ENCODE measurements at regions not wholly inside any gene's neighbourhood (a gene's known extent, or its start where the extent isn't known, plus 50 kb on each side); places are given as distances from the start of the nearest gene placed in this dataset.

GRCh38 chr3:21357241-21357640 is 393.8 kb downstream of the ZNF385D start:
- no peak for DNase-seq

DNA sequence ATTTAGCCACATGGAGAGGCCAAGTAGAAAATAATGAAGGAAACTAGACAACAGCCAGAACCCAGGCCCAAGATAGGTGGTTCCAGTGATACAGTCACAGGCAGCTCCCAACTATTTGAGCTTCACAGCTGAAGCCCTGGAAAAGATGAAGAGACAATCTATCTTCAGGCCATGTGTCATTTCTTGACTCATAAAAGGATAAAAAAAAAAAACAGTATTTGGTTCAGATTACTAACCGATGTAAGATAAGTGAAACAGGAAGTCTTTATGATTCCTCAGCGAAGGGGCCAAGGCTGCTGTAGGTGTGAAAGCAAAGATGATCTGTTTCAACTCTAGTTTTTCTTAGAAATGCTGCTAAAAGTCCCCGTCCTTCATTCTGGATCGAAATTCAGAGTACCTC is 394.6 kb downstream of the ZNF385D start:
- no peak for DNase-seq

GRCh38 chr3:21345382-21345976 is 405.5 kb downstream of the ZNF385D start:
- no peak for DNase-seq

DNA sequence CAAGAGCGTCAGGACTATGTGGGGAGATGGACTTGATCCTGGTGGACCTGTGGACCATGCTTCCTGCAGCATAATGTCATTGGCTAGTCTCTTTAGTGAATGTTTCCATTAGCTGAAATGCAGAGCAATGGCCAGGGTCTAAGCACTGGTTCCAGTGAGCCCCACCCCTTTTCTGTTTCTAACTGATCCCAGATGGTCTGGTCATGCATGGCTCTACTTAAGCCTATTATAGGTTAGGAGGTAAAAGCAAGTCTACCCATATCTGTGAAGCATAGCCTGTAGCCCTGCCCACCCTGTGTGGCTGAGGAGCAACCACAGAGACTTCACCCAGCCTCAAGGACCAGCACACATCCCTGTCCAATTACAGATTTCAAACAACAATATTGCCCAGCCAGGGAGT is 419.2 kb downstream of the ZNF385D start:
- DNase-seq, result no peak

GRCh38 chr3:21331321-21331720 is 419.7 kb downstream of the ZNF385D start:
- DNase-seq, result no peak

DNA sequence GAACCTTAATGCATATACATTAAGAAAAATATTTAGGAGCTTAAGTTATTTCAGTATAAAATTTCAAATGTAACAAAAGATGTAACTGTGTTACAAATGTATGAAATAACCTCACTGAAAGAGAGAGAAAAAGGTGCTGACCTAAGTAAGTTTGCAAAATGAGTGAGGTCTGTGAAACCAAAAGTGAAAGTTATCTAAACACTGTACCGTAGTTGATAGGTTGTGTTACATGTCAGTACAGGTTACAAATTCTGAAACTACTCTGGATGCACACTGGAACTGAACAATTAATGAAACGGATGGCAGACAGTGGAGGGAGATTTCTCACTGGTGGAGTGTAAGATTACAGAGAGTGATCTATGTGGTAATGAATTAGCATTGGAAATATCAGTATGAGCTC is 420.7 kb downstream of the ZNF385D start:
- no peak for DNase-seq

GRCh38 chr3:21328711-21329390 is 422.2 kb downstream of the ZNF385D start:
- DNase-seq, result no peak

- no peak for DNase-seq
Measured at GRCh38 chr3:21326704-21327475, 424.1 kb downstream of the ZNF385D start.

GRCh38 chr3:21314688-21315087 is 436.3 kb downstream of the ZNF385D start:
- DNase-seq, result no peak

DNA sequence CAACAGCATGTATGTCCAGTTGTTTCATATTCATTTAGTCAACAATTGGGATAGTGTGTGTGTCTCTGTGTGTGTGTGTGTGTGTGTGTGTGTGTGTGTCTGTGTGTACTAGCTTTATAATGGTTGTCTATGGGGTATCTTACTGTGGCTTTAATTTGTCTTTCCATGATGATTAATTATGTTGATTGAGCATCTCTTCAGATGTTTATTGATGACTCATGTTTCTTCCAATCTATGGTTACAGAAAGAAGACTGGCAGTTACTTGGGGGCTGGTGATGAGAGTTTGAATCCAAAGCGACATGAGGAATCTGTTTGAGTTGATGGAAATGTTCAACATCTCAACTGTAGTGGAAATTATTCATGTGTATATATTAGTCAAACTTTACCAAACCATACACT is 440.1 kb downstream of the ZNF385D start:
- DNase-seq, result no peak

- no peak for DNase-seq
Measured at GRCh38 chr3:21310161-21310560, 440.8 kb downstream of the ZNF385D start.

- no peak for DNase-seq
Measured at GRCh38 chr3:21297304-21297703, 453.7 kb downstream of the ZNF385D start.

DNA sequence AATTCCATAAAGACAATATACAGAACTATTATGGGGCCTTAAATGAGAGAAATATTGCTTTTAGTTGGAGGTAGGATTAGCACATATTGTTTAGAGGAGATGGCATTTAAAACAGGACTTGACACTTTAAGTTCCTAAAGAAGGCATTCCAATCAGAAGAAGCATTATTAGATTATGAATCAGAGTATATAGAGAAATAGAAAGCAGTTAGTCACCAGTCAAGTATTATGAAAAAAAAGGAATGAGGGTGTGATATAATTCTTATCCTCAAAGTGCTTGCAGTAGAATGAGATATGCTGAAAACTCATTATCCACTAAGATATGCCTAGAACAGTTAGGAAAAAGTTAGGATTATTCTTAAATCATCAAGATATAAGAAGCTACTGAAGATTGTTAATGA is 456.2 kb downstream of the ZNF385D start:
- no peak for DNase-seq

- DNase-seq, result no peak
Measured at GRCh38 chr3:21292971-21293370, 458.0 kb downstream of the ZNF385D start.

- DNase-seq, result no peak
Measured at GRCh38 chr3:21290557-21290956, 460.5 kb downstream of the ZNF385D start.

GRCh38 chr3:21274079-21274571 is 476.9 kb downstream of the ZNF385D start:
- DNase-seq, result no peak

GRCh38 chr3:21273259-21274025 is 477.6 kb downstream of the ZNF385D start:
- DNase-seq, result no peak

DNA sequence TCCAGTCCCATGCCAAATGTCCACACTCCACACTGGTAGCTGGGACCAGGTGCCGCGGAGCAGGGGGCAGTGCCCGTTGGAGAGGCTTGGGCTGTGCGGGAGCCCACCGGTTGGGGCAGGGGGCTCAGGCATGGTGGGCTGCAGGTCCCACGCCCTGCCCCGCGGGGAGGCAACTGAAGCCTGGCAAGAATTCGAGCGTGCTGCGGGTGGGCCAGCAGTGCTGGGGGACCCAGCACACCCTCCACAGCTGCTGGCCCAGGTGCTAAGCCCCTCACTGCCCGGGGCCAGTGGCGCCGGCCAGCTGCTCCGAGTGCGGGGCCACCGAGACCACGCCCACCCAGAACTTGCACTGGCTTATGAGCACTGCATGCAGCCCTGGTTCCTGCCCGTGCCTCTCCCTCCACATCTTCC is 479.4 kb downstream of the ZNF385D start:
- no peak for DNase-seq

GRCh38 chr3:21269882-21270281 is 481.1 kb downstream of the ZNF385D start:
- DNase-seq, result no peak

- DNase-seq, result no peak
Measured at GRCh38 chr3:21260507-21260906, 490.5 kb downstream of the ZNF385D start.

GRCh38 chr3:21259896-21260295 is 491.1 kb downstream of the ZNF385D start:
- DNase-seq, result no peak

DNA sequence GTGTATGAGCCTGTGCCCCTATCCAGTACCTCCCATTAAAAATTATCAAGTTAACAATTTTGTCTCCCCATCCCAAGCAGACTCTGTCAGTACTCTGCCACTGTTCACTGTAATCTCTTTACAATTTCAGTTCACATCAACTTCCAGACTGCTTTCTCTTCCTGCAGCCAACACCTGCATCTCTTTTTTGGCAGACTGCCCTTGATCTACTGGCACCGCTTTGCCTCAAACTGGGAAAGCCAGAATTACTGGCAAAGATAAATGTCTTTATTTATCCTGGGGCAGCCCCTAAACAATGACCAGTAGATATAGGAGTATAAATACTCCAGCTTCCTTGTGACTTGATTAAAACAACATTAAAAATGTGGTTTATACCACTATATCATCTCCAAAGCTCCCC is 494.1 kb downstream of the ZNF385D start:
- DNase-seq, result no peak

DNA sequence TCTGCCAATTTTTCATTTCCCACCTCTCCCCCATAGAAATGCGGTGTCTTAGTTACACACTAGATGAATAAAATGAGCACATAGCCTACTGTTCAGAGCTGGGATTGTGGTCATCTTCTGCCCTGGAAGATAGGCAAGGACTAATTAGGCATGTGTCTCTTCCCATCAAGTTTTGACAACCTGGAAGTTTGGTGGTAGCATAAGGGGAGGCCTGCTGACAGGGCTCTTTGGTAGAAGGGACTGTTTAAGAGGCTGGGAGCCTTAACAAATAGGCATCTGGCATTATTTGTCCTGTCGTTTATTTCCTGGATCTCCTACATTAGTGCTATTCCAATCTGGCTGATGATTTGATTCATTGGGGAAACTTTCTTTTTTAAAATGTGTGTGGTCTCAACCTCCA is 512.3 kb downstream of the ZNF385D start:
- DNase-seq, result no peak
